ENCODE measurements at regions not wholly inside any gene's neighbourhood (a gene's known extent, or its start where the extent isn't known, plus 50 kb on each side); places are given as distances from the start of the nearest gene placed in this dataset.

- ChIA-PET CTCF (interaction anchor here (0.9 kb wide), 1 partner anchor 150 kb away, joined by 3 read pairs; no protein-coding TSS in a partner anchor), POLR2A (interaction anchor here (0.6 kb wide), 1 partner anchor 1697 kb away, joined by 4 read pairs; no protein-coding TSS in a partner anchor)
- TF ChIP-seq ZNF138 (CRISPR knock-in tag; conservative IDR thresholded peaks at IDR 0.05) (no peak), ERG (CRISPR knock-in tag; IDR thresholded peaks at IDR 0.05) (no peak), E2F1 (CRISPR knock-in tag; IDR thresholded peaks at IDR 0.05) (no peak), ZBTB43 (CRISPR knock-in tag; IDR thresholded peaks at IDR 0.05) (no peak), AR (CRISPR knock-in tag; IDR thresholded peaks at IDR 0.05) (no peak)
- Mint-ChIP-seq H3K4me1 (no peaks in the 10 kb centered on the region), H3K4me3 (no peak overlapping the region), H3K27ac (no peak overlapping the region), H3K36me3 (no peaks in the 10 kb centered on the region), H3K27me3 (ENCODE audit: low read depth) (no peaks in the 10 kb centered on the region), H3K9me3 (no peaks in the 10 kb centered on the region)
- no peak for DNase-seq (ENCODE audit: low spot score)
- ATAC-seq: no peak
These were observed 450.7 kb downstream of the AEBP2 start for GRCh38 chr12:19890024-19890423.

- ChIA-PET POLR2A (interaction anchor here (0.6 kb wide), 2 partner anchors 299 to 1096 kb away, joined by 3 to 4 read pairs; no protein-coding TSS in a partner anchor), CTCF (interaction anchor here (1.2 kb wide), 2 partner anchors 23 to 153 kb away, joined by 3 to 5 read pairs; no protein-coding TSS in a partner anchor)
- Mint-ChIP-seq H3K27ac (no peak overlapping the region), H3K4me3 (no peak overlapping the region), H3K36me3 (no peaks in the 10 kb centered on the region), H3K9me3 (no peaks in the 10 kb centered on the region), H3K4me1 (no peaks in the 10 kb centered on the region), H3K27me3 (ENCODE audit: low read depth) (peaks cover 3% of the 10 kb centered on the region; the same call in 1 of the 2 replicates)
- ATAC-seq: no peak
- no peak for DNase-seq (ENCODE audit: low spot score)
- TF ChIP-seq IRF2 (CRISPR knock-in tag; IDR thresholded peaks at IDR 0.05; ENCODE audit: borderline replicate concordance, low read depth): no peak
- TF ChIP-seq FOXK1 (CRISPR knock-in tag; IDR thresholded peaks at IDR 0.05): no peak
- TF ChIP-seq EMX1 (CRISPR knock-in tag; IDR thresholded peaks at IDR 0.05): no peak
- TF ChIP-seq SP1 (CRISPR knock-in tag; conservative IDR thresholded peaks at IDR 0.05): no peak
- no peak for TF ChIP-seq CTCF (IDR thresholded peaks at IDR 0.05)
- no peak for TF ChIP-seq PREB (CRISPR knock-in tag; IDR thresholded peaks at IDR 0.05; ENCODE audit: borderline replicate concordance)
- no peak for TF ChIP-seq E2F1 (CRISPR knock-in tag; IDR thresholded peaks at IDR 0.05)
- TF ChIP-seq MYBL2 (CRISPR knock-in tag; IDR thresholded peaks at IDR 0.05): no peak
- no peak for TF ChIP-seq ZNF317 (CRISPR knock-in tag; IDR thresholded peaks at IDR 0.05; ENCODE audit: borderline replicate concordance, low read depth)
- no peak for TF ChIP-seq ZNF396 (CRISPR knock-in tag; IDR thresholded peaks at IDR 0.05; ENCODE audit: borderline replicate concordance)
- no peak for TF ChIP-seq ELF4 (CRISPR knock-in tag; IDR thresholded peaks at IDR 0.05; ENCODE audit: low read depth)
- TF ChIP-seq PRRX2 (CRISPR knock-in tag; IDR thresholded peaks at IDR 0.05): no peak
- no peak for TF ChIP-seq RELA (CRISPR knock-in tag; IDR thresholded peaks at IDR 0.05; ENCODE audit: borderline replicate concordance)
- no peak for TF ChIP-seq JUN (CRISPR knock-in tag; IDR thresholded peaks at IDR 0.05)
- no peak for TF ChIP-seq ZNF281 (CRISPR knock-in tag; IDR thresholded peaks at IDR 0.05)
- no peak for TF ChIP-seq TCF7 (CRISPR knock-in tag; IDR thresholded peaks at IDR 0.05; ENCODE audit: low read depth)
These were observed 452.8 kb downstream of the AEBP2 start for GRCh38 chr12:19891936-19892591.
